Neural cell (in vitro differentiated cells): ENCODE measurements at regions not wholly inside any gene's neighbourhood (a gene's known extent, or its start where the extent isn't known, plus 50 kb on each side); places are given as distances from the start of the nearest gene placed in this dataset.

Experiments
- EP300 ChIP-seq: fragments of 450-650 bp; conservative IDR thresholded peaks from 2 replicates; pipeline ENCODE4 v1.6.1; 2014; ENCODE audit warnings: antibody characterized with exemption, mild to moderate bottlenecking, moderate library complexity; ENCODE audit not compliant: poor library complexity, severe bottlenecking
- EZH2 ChIP-seq: fragments of 200-600, 300-800 bp; shearing (Covaris generic), sonication (generic); IDR thresholded peaks from 2 replicates; pipeline ENCODE4 v1.6.1; 2014; ENCODE audit warnings: antibody characterized with exemption, low read length, borderline replicate concordance, mild to moderate bottlenecking; ENCODE audit not compliant: insufficient read depth, poor library complexity, severe bottlenecking
- POLR2AphosphoS5 ChIP-seq: IDR thresholded peaks from 2 replicates; pipeline ENCODE4 v1.6.1; 2012
- TF ChIP-seq, protein P1 (sequence below): fragments of 450-650 bp; IDR thresholded peaks from 2 replicates; pipeline ENCODE4 v1.5.1; 2014; ENCODE audit warnings: antibody characterized with exemption, mild to moderate bottlenecking, moderate library complexity; ENCODE audit not compliant: poor library complexity, severe bottlenecking

DNA sequence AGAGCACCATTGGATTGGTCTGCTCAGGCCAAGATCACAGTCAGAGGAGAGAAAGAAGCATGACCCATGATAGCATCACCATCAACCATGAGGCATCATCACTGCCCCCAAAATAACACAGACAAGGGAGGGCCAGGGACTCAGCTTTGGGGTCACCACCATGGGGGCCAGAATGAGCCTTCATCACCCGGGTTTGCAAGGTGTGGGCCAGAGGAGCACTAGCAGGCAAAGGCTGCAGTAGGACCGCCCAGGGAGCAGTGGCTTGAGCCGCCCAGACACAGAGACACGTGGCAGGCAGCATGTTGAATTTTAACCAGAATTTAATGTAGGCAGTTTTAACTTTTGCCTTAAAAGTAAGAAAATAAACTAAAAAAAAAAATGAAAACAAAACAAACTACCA lies 53.7 kb upstream of the TMPRSS2 start:
- TF ChIP-seq, protein P1, sequence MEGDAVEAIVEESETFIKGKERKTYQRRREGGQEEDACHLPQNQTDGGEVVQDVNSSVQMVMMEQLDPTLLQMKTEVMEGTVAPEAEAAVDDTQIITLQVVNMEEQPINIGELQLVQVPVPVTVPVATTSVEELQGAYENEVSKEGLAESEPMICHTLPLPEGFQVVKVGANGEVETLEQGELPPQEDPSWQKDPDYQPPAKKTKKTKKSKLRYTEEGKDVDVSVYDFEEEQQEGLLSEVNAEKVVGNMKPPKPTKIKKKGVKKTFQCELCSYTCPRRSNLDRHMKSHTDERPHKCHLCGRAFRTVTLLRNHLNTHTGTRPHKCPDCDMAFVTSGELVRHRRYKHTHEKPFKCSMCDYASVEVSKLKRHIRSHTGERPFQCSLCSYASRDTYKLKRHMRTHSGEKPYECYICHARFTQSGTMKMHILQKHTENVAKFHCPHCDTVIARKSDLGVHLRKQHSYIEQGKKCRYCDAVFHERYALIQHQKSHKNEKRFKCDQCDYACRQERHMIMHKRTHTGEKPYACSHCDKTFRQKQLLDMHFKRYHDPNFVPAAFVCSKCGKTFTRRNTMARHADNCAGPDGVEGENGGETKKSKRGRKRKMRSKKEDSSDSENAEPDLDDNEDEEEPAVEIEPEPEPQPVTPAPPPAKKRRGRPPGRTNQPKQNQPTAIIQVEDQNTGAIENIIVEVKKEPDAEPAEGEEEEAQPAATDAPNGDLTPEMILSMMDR: no peak
- TF ChIP-seq EP300 (no peak), EZH2 (no peak), POLR2AphosphoS5 (no peak)
